NCI-H146 (cell line): ENCODE measurements at regions not wholly inside any gene's neighbourhood (a gene's known extent, or its start where the extent isn't known, plus 50 kb on each side); places are given as distances from the start of the nearest gene placed in this dataset.

Experiments used
- DNase-seq: peaks from one replicate; lab custom pipeline; 2025; lab: John Stamatoyannopoulos, UW

- peak; percentile 11 for DNase-seq
These were observed 115.5 kb downstream of the PAPOLA start for GRCh38 chr14:96617635-96618034.

- no peak for DNase-seq
These were observed 120.7 kb downstream of the PAPOLA start for GRCh38 chr14:96622926-96623325.

- DNase-seq, result no peak
These were observed 121.7 kb downstream of the PAPOLA start for GRCh38 chr14:96623676-96624484.

- DNase-seq, result no peak
These were observed 122.7 kb downstream of the PAPOLA start for GRCh38 chr14:96624661-96625425.

- no peak for DNase-seq
These were observed 123.3 kb downstream of the PAPOLA start for GRCh38 chr14:96625426-96625985.

GRCh38 chr14:96626121-96626768 is 124.1 kb downstream of the PAPOLA start:
- DNase-seq, result no peak

- DNase-seq, result no peak
These were observed 124.7 kb downstream of the PAPOLA start for GRCh38 chr14:96626916-96627315.

GRCh38 chr14:96627386-96627785 is 125.2 kb downstream of the PAPOLA start:
- no peak for DNase-seq

- DNase-seq, result no peak
These were observed 125.9 kb downstream of the PAPOLA start for GRCh38 chr14:96627811-96628775.

- no peak for DNase-seq
These were observed 126.9 kb downstream of the PAPOLA start for GRCh38 chr14:96629082-96629481.

GRCh38 chr14:96629558-96630222 is 127.5 kb downstream of the PAPOLA start:
- no peak for DNase-seq

GRCh38 chr14:96630281-96630680 is 128.1 kb downstream of the PAPOLA start:
- no peak for DNase-seq

- DNase-seq, result no peak
These were observed 128.8 kb downstream of the PAPOLA start for GRCh38 chr14:96631030-96631429.

- DNase-seq, result no peak
These were observed 129.6 kb downstream of the PAPOLA start for GRCh38 chr14:96631621-96632362.

GRCh38 chr14:96632363-96632758 is 130.2 kb downstream of the PAPOLA start:
- no peak for DNase-seq

- DNase-seq, result no peak
These were observed 130.9 kb downstream of the PAPOLA start for GRCh38 chr14:96633096-96633495.

- no peak for DNase-seq
These were observed 132.3 kb downstream of the PAPOLA start for GRCh38 chr14:96634481-96634880.

GRCh38 chr14:96634896-96635295 is 132.7 kb downstream of the PAPOLA start:
- no peak for DNase-seq

- DNase-seq, result no peak
These were observed 133.7 kb downstream of the PAPOLA start for GRCh38 chr14:96635850-96636249.

GRCh38 chr14:96637521-96637920 is 135.3 kb downstream of the PAPOLA start:
- no peak for DNase-seq
